ENCODE measurements at regions not wholly inside any gene's neighbourhood (a gene's known extent, or its start where the extent isn't known, plus 50 kb on each side); places are given as distances from the start of the nearest gene placed in this dataset.
"Not testable (repeated sequence)": the region's sequence is repeated elsewhere in the genome, so short reads cannot be mapped to it uniquely, and the experiment has no call there.

DNA sequence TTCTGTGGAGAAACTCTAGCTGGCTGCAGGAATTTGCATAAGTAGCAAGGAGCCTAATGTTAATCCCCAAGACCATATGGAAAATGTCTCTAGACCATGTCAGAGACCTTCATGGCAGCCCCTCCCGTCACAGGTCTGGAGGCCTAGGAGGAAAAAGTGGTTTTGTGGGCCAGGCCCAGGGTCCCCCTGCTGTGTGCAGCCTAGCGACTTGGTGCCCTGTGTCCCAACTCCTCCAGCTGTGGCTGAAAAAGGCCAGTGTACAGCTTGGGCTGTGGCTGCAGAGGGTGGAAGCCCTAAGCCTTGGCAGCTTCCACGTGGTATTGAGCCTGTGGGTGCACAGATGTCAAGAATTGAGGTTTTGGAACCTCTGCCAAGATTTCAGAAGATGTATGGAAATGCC lies 306.9 kb upstream of the CA10 start:
- DNase-seq (ENCODE audit: missing footprints) (no peak), ATAC-seq (no peak)
- intact Hi-C loops (cut with DNase I): no loop called here

DNA sequence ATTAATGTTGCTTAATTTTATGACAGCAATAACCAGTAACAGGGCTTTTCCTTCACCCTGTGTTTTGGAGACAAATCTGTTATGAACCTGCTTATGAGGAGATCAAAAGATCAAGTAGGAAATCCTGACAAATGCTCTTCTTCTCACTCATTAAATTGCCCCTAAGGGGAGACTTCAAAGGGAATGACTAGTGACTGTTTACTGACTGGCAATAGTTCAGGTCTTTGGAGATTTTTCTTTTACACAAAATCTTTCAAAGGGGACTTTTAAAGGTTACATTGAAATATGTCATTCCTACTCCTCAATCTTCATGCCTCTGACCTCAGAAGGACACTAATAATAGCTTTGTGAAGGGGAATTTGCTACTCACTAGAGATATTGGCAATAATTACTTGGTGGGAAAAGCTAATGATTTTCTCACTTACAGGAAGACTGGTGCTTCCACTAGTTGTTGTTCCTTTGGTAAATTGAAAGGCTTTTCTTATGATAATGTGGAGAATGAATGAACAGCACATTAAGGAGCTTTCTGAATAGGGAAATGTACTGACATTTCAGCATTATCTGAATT lies 292.9 kb upstream of the CA10 start:
- ATAC-seq: no peak
- intact Hi-C loops (cut with DNase I): no loop called here
- no peak for DNase-seq (ENCODE audit: missing footprints)

DNA sequence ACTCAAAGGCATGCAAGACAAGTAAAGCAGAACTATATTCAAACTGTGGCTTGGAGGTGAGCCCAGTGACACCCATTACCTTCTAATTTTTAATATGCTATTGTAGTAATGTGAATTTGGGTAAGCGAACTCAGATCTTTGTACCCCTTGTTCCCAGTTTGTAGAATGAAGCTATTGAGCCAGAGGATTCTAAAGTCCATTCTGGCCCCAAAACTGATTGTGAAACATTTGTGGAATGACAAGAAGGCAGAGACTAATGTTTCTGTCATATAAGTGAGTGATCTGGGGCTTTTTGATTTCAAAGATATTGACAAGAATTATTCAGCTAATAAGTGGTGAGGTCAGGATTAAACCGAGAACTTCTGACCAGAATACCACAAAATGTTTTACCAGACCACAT lies 283.8 kb upstream of the CA10 start:
- no peak for ATAC-seq
- intact Hi-C loops (cut with DNase I): no loop called here
- DNase-seq (ENCODE audit: missing footprints): no peak

DNA sequence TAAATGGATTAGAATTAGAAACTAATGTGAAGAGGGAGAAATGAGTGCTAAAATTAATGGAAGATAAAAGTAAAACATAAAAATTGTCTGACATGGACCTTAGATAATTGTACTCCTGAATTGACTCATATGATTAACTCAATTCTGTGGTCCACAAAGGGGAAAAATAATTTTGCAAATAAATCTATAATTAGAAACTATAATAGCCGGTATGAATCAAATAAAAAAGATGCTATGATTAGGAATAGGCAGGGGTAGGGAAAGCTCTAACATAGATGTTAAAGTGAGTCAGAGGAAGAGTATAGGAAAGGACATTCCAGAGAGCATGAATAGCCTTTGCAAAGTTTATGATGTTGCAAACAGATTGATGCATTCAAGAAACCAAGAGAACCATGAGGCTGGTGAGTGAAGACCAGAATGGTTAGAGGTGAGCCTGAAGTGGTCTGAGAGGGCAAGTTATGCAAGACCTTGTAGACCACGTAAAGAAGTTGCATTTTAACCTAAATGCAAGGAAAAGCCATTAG lies 262.1 kb upstream of the CA10 start:
- ATAC-seq (no peak), DNase-seq (ENCODE audit: missing footprints) (no peak)
- intact Hi-C loops (cut with DNase I): no loop called here

DNA sequence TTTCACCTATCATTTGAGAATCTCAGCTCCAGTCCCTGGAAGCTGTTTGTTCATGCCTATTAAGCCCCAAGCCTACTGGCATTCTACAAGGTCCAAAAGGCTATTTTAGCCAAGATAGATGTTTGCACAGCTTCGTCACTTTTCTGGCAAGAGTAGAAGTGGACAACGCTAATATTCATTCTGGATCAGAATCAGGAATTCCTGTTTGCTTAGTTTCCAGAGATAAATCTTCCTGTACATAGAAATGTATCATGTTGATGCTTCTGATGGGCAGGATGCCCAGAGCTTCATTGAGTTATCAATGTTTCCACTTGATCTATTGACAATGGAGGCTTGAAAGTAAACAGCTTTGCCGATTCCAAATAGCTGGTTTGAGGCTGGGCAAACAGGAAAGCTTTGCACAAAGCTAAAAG lies 260.7 kb upstream of the CA10 start:
- intact Hi-C loops (cut with DNase I): no loop called here
- DNase-seq (ENCODE audit: missing footprints) (no peak), ATAC-seq (no peak)

DNA sequence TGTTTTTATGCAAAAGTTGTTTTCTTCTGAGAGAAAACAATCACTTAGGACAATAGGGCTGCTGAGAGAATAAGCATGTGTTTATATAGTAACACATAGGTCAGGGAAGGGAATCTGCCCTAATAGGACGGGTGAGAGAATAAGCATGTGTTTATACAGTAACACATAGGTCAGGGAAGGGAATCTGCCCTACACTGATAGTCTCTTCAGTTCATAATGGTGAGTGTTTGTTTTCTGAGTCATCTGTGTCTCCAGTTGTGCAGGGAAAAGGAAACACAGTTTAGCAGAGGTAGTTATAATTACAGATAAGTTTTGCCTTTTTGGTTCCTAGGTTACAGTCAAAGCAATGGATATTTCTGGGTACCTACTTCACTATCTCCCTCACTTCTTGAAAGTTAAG lies 252.3 kb upstream of the CA10 start:
- intact Hi-C loops (cut with DNase I): no loop called here
- no peak for ATAC-seq

DNA sequence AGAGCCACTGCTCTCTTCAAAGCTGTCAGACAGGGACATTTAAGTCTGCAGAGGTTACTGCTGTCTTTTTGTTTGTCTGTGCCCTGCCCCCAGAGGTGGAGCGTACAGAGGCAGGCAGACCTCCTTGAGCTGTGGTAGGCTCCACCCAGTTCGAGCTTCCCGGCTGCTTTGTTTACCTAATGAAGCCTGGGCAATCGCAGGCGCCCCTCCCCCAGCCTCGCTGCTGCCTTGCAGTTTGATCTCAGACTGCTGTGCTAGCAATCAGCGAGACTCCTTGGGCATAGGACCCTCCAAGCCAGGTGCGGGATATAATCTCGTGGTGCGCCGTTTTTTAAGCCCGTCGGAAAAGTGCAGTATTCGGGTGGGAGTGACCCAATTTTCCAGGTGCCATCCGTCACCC lies 250.7 kb upstream of the CA10 start:
- ATAC-seq; intact Hi-C loops (cut with DNase I); DNase-seq (ENCODE audit: missing footprints): not testable (repeated sequence)

More for the DNA sequence above, 252.3 kb upstream of the CA10 start:
- no peak for DNase-seq (ENCODE audit: missing footprints)

DNA sequence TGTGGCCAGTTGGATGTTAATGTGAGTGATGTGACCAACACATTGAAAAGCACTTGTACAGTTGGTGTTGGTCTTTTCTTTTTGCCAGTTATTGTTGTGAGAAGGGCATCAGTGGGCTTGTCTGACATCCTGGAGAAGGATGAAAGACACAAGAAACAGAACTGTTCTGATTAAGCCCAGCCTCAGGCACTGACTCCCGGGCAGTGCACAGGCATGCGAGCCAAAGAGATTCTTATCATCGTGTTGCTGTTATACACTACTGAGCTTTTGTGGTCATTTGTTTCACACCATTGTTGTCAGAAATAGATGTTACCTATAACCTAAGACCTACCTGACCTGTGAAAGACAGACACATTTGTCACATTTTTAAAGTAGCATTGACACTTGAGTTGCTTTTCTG lies 236.8 kb upstream of the CA10 start:
- intact Hi-C loops (cut with DNase I): no loop called here
- ATAC-seq: no peak
- DNase-seq (ENCODE audit: missing footprints): no peak

DNA sequence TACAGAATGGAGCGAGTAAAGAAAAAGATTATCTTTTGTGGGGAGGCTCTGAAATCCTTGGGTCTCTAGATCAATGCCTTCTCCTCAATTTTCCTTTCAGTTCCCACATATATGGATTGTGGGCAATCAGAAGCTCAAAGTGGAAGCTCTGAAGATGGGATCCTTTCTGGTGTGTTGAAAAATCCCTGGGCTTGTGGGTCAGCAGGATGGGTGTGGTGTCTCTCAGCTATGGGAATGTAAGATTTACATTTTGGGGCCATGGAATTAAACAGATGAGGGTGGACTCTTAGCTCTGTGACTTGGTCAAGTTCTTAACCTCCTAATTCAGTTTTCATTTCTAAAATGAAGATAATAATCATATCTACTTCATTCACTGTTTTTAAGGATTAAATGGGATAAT lies 231.9 kb upstream of the CA10 start:
- intact Hi-C loops (cut with DNase I): no loop called here
- DNase-seq (ENCODE audit: missing footprints) (no peak), ATAC-seq (no peak)

DNA sequence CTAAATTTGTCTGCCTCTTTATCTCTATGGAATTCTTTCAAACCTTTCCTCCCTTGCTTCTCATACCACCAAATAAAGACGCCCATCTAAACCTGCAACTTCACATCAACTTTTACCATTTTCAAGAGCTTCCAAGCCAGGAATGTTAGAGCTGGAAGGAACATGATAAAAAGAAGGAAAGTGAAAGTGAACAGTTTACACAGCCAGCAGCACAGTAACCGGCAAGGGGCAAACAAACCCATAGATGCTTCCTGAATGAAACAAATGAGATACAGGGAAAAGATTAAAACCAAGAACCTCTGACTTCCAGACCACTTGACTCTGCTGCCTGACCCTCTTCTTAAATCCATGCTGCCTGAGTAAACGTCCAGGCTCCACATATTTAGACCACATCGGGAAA lies 231.1 kb upstream of the CA10 start:
- ATAC-seq (no peak), DNase-seq (ENCODE audit: missing footprints) (no peak)
- intact Hi-C loops (cut with DNase I): no loop called here

DNA sequence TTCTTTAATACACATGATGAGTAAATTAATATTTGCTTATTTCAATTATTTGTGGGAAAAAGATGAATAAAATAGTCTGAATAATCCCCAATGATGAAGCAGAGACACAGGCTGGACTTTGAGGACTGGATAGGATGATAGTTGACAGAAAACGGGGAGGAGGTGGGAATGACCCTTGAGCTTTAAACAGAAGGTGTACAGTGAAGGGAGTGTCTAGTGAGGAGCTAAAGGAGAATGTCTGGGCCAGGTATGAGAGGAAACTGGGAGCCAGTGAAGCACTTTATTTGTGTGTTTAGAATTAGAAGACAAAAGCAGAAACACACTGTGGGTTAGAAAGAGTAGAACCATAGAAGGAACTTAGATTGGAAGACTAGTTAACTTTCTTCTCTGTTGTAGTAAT lies 230.4 kb upstream of the CA10 start:
- ATAC-seq (no peak), DNase-seq (ENCODE audit: missing footprints) (no peak)
- intact Hi-C loops (cut with DNase I): no loop called here

DNA sequence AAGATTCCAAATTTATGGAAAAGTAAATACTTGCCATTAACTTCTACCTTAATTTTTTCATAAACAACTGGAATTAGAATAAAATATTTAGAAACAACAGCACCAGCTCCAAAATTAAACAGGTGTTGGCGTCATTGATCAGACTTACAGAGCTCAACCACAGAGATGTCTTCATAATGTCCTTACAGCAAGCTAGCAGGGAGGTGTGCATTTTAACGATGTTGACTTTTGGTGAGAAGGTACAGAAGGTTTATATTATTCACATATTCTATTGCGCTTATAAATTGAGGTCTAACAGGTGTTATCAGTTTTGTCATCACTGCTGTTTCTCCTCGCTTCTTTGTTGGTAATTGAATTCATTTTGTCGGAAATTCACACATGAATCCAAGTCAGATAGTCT lies 226.2 kb upstream of the CA10 start:
- intact Hi-C loops (cut with DNase I): no loop called here
- DNase-seq (ENCODE audit: missing footprints): no peak
- ATAC-seq: no peak

DNA sequence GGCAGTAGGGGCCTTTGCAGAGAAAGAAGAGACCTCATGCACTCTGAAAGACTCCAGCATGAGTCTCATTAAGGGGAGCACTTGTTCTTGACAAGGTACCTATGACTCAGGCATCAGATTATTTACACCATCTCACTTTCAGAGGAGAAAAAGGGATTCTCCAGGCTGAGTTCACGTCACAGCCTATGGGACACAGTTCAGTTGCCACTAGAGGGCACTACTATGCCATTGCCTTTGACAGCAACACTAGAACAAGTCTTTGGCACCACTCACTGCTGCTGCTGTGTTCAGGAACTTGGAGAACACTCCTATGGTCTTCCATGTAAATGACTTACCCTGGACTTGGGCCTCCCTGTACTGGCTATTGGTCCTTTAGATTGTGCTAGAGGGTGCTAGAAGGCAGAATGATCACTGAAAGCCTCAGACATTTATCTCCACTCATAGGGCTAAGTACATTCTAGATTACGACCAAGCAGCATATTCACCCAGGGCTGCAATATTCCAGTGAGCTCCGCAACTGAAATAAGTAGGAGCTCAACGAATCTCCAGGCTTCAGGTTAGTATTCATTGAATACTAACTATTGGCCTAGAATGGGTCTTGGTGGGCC lies 225.1 kb upstream of the CA10 start:
- intact Hi-C loops (cut with DNase I): no loop called here
- ATAC-seq (peak; percentile 72), DNase-seq (ENCODE audit: missing footprints) (no peak)

DNA sequence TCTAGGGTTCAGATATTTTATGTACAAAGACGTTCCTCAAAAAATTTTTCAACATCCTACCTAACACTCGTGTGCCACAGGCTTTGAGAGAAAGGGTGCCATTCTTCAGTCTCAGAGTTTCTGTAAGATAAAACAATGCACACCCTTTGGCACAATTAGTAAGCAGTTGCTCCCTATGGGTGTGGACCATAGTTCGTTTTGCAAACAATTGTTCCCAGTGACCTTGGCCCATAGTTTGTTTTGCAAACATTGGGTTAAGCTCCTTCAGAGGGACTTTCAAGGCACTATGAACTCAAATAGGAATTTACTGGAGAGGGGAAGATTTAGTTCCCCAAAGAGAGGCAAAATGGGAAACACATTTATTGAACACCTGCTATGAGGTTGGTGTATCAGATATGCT lies 220.3 kb upstream of the CA10 start:
- ATAC-seq: no peak
- intact Hi-C loops (cut with DNase I): no loop called here
- no peak for DNase-seq (ENCODE audit: missing footprints)

DNA sequence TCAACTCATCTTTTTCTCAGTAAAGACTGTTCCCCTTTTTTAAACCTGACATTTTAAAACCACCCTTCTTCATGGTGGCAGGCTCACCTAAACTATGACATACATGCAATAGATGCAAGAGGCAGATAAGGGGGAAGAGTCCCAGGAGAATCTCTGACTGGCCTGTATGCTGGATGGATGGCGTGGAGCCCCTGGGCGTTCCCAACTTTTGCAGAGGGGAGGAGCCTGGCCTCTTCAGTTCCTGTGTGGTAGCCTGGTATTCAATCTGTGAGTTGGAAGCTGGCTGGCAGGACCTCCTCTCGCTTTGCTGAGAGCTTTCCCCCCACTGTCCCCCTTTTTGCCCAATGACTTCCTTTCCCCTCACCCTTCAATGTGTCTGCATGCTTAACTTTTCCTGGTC lies 217.6 kb upstream of the CA10 start:
- DNase-seq (ENCODE audit: missing footprints) (no peak), ATAC-seq (no peak)
- intact Hi-C loops (cut with DNase I): no loop called here

DNA sequence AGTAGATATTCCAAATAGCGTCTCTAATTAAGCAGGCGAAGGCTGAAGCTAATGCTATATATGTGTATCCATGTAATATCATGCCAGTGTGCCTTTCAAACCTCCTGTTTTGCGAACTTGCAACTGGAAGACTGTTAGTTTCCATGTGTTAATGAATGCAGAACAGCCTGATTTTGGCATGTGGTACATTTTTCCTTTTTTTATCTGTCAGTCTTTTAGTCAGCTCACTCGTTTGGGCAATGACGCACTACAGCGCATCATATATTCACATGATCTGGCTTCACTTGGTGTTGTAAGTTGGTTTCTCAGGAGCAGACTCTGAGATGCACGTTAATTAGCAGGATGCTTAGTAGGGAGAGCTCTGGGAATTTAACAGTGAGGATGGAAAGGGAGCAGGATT lies 210.4 kb upstream of the CA10 start:
- no peak for DNase-seq (ENCODE audit: missing footprints)
- ATAC-seq: no peak
- intact Hi-C loops (cut with DNase I): no loop called here

DNA sequence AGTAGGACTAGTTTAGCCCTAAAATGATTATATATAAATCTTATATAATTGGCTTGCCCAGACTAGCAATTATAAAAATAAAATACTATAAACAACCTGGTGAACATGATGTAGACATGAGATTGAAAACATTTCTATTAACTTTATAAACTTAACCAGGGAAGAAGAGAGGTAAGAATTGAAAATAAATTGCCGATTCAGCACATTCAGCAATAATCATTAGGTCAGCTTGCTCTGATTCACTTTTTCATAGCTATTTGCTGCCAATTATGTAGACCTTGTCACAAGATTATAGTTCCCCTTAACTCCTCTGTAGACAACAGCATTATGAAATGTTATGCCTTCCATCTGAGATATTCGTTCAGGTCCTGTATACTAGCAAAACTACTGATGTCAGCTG lies 199.3 kb upstream of the CA10 start:
- DNase-seq (ENCODE audit: missing footprints) (no peak), ATAC-seq (no peak)
- intact Hi-C loops (cut with DNase I): no loop called here

DNA sequence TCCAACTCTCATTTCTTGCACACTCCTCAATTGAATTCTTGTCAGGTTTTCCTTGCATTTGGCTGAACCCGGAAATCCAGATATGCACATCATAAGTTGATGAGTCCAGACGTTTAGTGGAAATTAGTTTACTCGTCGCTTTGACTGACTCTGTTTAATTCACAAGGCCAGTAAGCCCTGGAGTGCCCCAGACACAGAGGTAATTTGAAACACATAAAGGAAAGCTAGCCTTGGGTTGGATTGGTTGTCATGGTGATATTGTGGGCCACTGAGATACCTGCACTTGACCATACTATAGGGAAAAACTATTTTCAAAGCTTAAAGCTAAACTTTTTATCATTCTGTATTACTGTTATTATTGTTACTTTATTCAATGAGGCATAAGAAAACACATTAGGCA lies 178.3 kb upstream of the CA10 start:
- DNase-seq (ENCODE audit: missing footprints) (no peak), ATAC-seq (no peak)
- intact Hi-C loops (cut with DNase I): no loop called here

DNA sequence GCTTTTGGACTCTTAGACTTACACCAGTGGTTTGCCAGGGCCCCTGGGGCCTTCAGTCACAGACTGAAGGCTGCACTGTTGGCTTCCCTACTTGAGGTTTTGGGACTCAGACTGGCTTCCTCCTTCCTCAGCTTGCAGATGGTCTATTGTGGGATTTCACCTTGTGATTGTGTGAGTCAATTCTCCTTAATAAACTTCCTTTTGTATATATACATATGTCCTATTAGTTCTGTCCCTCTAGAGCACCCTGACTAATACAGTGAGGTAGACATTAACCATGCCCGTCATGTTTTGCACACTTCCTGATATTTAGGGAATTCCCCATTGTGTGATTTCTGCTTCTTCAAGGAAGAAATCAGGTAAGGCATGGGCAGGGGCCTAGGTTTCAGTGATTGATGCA lies 147.8 kb upstream of the CA10 start:
- no peak for DNase-seq (ENCODE audit: missing footprints)
- ATAC-seq: no peak
- intact Hi-C loops (cut with DNase I): no loop called here

DNA sequence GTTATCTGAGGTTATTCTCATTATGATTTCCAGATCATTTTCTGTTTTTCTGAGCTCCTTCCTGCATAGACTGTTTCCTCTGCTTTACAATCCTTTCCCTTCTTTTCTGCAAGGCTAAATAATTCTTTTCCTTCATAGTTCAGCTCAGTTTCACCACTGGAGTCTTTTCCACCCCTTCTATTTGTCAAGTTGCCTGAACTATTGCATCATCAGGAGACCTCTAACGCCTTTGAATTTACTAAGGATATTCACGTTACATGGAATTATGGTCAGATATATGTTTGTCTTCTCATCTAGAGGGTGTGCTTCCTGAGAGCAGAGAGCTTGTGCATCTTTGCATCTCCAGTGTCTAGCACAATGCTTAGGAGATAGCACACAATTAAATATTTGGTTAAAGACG lies 140.4 kb upstream of the CA10 start:
- no peak for DNase-seq (ENCODE audit: missing footprints)
- intact Hi-C loops (cut with DNase I): no loop called here
- ATAC-seq: no peak

Data from Right ventricle myocardium inferior (tissue), 1 donor.